HCT116 (cell line): ENCODE measurements at regions not wholly inside any gene's neighbourhood (a gene's known extent, or its start where the extent isn't known, plus 50 kb on each side); places are given as distances from the start of the nearest gene placed in this dataset.

Source experiments
- ATAC-seq: fragments of 200-7000 bp; cut with Tn5 transposase; 2 replicates; pipeline ENCODE4 v1.9.1; 2020; ENCODE audit warnings: mild to moderate bottlenecking, moderate library complexity
- BruUV-seq: library from RNA; stranded (reverse); fragments of 400-500 nt; replicated peaks from 2 replicates; lab custom pipeline; 2021; lab: Mats Ljungman, UMichigan
- CTCF ChIA-PET: fragments of 300-600 bp; sonication (Branson Sonifier 250); formaldehyde crosslinking; loops from one replicate; lab custom pipeline; 2021; ENCODE audit warnings: antibody characterized with exemption; lab: Charles Lee
- POLR2A ChIA-PET: fragments of 300-600, 350-600 bp; sonication (Branson Sonifier 250); formaldehyde crosslinking; loops from one replicate; lab custom pipeline; 2021; ENCODE audit warnings: antibody characterized with exemption; lab: Charles Lee
- RAD21 ChIA-PET, 2 experiments: fragments of 300-600 bp; sonication (Branson Sonifier 250); formaldehyde crosslinking; loops; one replicate each; lab custom pipeline; 2023; ENCODE audit warnings: low total read pairs in 2 of 2; ENCODE audit not compliant: uncharacterized antibody in 2 of 2, unreplicated experiment in 2 of 2, low non-redundant PET in 1 of 2; lab: Charles Lee
- DNase-seq: peaks from one replicate; pipeline ENCODE4 v3.0.0-alpha.2; 2010; ENCODE audit warnings: low read depth, low spot score
- H2AFZ ChIP-seq: fragments of 200-600 bp; shearing (Covaris generic), sonication (generic); 2 replicates; pipeline ENCODE4 v1.6.1; 2017; ENCODE audit warnings: low read depth, mixed run types, mixed read lengths, antibody characterized with exemption, low read length; ENCODE audit not compliant: poor library complexity, severe bottlenecking
- H3K27ac ChIP-seq: 2 replicates; pipeline ENCODE4 v1.5.1; 2012; ENCODE audit warnings: low read depth, low read length
- H3K27me3 ChIP-seq: fragments of 200-600 bp; sonication (generic); 2 replicates; pipeline ENCODE4 v1.6.1; 2016; ENCODE audit warnings: mixed run types, low read length, mixed read lengths; ENCODE audit not compliant: insufficient read depth
- H3K36me3 ChIP-seq, 2 experiments: fragments of 200-500 bp in 1 of 2; fragments of 200-600 bp in 1 of 2; sonication (Bioruptor generic) in 1 of 2; sonication (generic) in 1 of 2; 2 replicates each; pipeline versions ENCODE4 v1.5.1 to v1.6.1; 2014 to 2016; ENCODE audit warnings: low read length in 2 of 2, inconsistent platforms in 1 of 2, mixed read lengths in 1 of 2, mixed run types in 1 of 2; ENCODE audit not compliant: insufficient read depth in 2 of 2, control insufficient read depth in 1 of 2
- H3K4me1 ChIP-seq, 2 experiments: fragments of 200-600 bp in 1 of 2; sonication (generic) in 1 of 2; 2 replicates each; pipeline versions ENCODE4 v1.5.1 to v1.6.1; 2012 to 2017; ENCODE audit warnings: low read length in 2 of 2, inconsistent platforms in 1 of 2, mild to moderate bottlenecking in 1 of 2, mixed read lengths in 1 of 2, mixed run types in 1 of 2, moderate library complexity in 1 of 2; ENCODE audit not compliant: insufficient read depth in 2 of 2, control insufficient read depth in 1 of 2
- H3K4me2 ChIP-seq: fragments of 200-600 bp; sonication (generic); 2 replicates; pipeline ENCODE4 v1.6.1; 2017; ENCODE audit warnings: mixed run types, low read length, mixed read lengths
- H3K4me3 ChIP-seq, 2 experiments: fragments of 200-600 bp in 1 of 2; sonication (generic) in 1 of 2; replicated peaks in 1 of 2; 2 replicates each; pipeline ENCODE4 v1.5.1; 2011 to 2016; ENCODE audit warnings: low read length in 2 of 2, control low read depth in 1 of 2, low read depth in 1 of 2, mild to moderate bottlenecking in 1 of 2, mixed read lengths in 1 of 2, mixed run types in 1 of 2
- H3K79me2 ChIP-seq: fragments of 200-600 bp; sonication (generic); 2 replicates; pipeline ENCODE4 v1.6.1; 2017; ENCODE audit warnings: mild to moderate bottlenecking, mixed run types, low read length, moderate library complexity, mixed read lengths; ENCODE audit not compliant: insufficient read depth
- H3K9ac ChIP-seq: fragments of 200-600 bp; sonication (generic); 2 replicates; pipeline ENCODE4 v1.6.1; 2016; ENCODE audit warnings: low read length, mixed read lengths
- H3K9me2 ChIP-seq: fragments of 200-600 bp; sonication (generic), shearing (Covaris generic); 2 replicates; pipeline ENCODE4 v1.6.1; 2017; ENCODE audit warnings: mixed run types, mild to moderate bottlenecking, moderate library complexity; ENCODE audit not compliant: insufficient read depth
- H3K9me3 ChIP-seq, 2 experiments: fragments of 200-500 bp in 1 of 2; fragments of 200-600 bp in 1 of 2; sonication (Bioruptor generic) in 1 of 2; sonication (generic) in 1 of 2; 2 replicates each; pipeline ENCODE4 v1.6.1; 2014 to 2017; ENCODE audit warnings: low read length in 2 of 2, mixed read lengths in 2 of 2, inconsistent platforms in 1 of 2, low read depth in 1 of 2, mild to moderate bottlenecking in 1 of 2, mixed run types in 1 of 2, moderate library complexity in 1 of 2; ENCODE audit not compliant: control insufficient read depth in 1 of 2, insufficient read depth in 1 of 2
- H4K20me1 ChIP-seq: fragments of 200-600 bp; sonication (generic), shearing (Covaris generic); 2 replicates; pipeline ENCODE4 v1.6.1; 2017; ENCODE audit warnings: mixed run types, mild to moderate bottlenecking, moderate library complexity; ENCODE audit not compliant: insufficient read depth
- CBX3 ChIP-seq: IDR thresholded peaks from 2 replicates; pipeline ENCODE4 v1.6.1; 2012; ENCODE audit warnings: low read depth
- CEBPB ChIP-seq: IDR thresholded peaks from 2 replicates; pipeline ENCODE4 v1.6.1; 2012; ENCODE audit warnings: low read depth
- EGR1 ChIP-seq: IDR thresholded peaks from 2 replicates; pipeline ENCODE4 v1.6.1; 2012; ENCODE audit warnings: low read depth
- ELF1 ChIP-seq: IDR thresholded peaks from 2 replicates; pipeline ENCODE4 v1.6.1; 2012; ENCODE audit warnings: low read depth, borderline replicate concordance
- EZH2 ChIP-seq: fragments of 200-600 bp; sonication (generic); IDR thresholded peaks from 2 replicates; pipeline ENCODE4 v1.6.1; 2017; ENCODE audit warnings: antibody characterized with exemption, mixed run types
- EZH2phosphoT487 ChIP-seq: fragments of 200-600 bp; IDR thresholded peaks from 2 replicates; pipeline ENCODE4 v1.6.1; 2018; ENCODE audit warnings: antibody characterized with exemption, borderline replicate concordance
- FOSL1 ChIP-seq: IDR thresholded peaks from 2 replicates; pipeline ENCODE4 v1.6.1; 2012; ENCODE audit warnings: low read depth
- POLR2A ChIP-seq: IDR thresholded peaks from 2 replicates; pipeline ENCODE4 v1.7.0; 2011; ENCODE audit warnings: borderline replicate concordance; ENCODE audit not compliant: insufficient read depth, insufficient read length; ENCODE audit errors: extremely low read depth
- POLR2AphosphoS5 ChIP-seq: IDR thresholded peaks from 2 replicates; pipeline ENCODE4 v1.6.1; 2011; ENCODE audit warnings: mild to moderate bottlenecking, low read depth, low read length, moderate library complexity
- RAD21 ChIP-seq: IDR thresholded peaks from 2 replicates; pipeline ENCODE4 v1.6.1; 2012; ENCODE audit warnings: low read depth, mild to moderate bottlenecking
- SIN3A ChIP-seq: IDR thresholded peaks from 2 replicates; pipeline ENCODE4 v1.6.1; 2012; ENCODE audit warnings: low read depth
- SP1 ChIP-seq: IDR thresholded peaks from 2 replicates; pipeline ENCODE4 v1.6.1; 2012; ENCODE audit warnings: low read depth
- SRF ChIP-seq: IDR thresholded peaks from 2 replicates; pipeline ENCODE4 v1.6.1; 2012; ENCODE audit warnings: low read depth
- TCF7L2 ChIP-seq: IDR thresholded peaks from 2 replicates; pipeline ENCODE4 v1.7.0; 2011; ENCODE audit warnings: borderline replicate concordance, inconsistent platforms; ENCODE audit not compliant: insufficient read depth, insufficient read length; ENCODE audit errors: extremely low read depth
- YY1 ChIP-seq: IDR thresholded peaks from 2 replicates; pipeline ENCODE4 v1.6.1; 2011; ENCODE audit warnings: low read length, low read depth, moderate library complexity, mild to moderate bottlenecking; ENCODE audit not compliant: insufficient replicate concordance; ENCODE audit errors: extremely low read depth
- ZFX ChIP-seq: fragments of 450-650 bp; IDR thresholded peaks from 2 replicates; pipeline ENCODE4 v1.6.1; 2017
- ZNF274 ChIP-seq: fragments of 200-500 bp; sonication (Bioruptor generic); IDR thresholded peaks from 2 replicates; pipeline ENCODE4 v1.6.1; 2014; ENCODE audit warnings: mild to moderate bottlenecking, low read depth, low read length, inconsistent platforms
- intact Hi-C: fragments of 100-400 bp; cut with micrococcal nuclease; formaldehyde crosslinking; loops from 2 replicates; pipeline ENCODE4 v1.10.0; 2022
- TF ChIP-seq, protein P1 (sequence below): IDR thresholded peaks from 2 replicates; pipeline ENCODE4 v1.6.1; 2012; ENCODE audit warnings: low read depth
- TF ChIP-seq, protein P2 (sequence below): IDR thresholded peaks from 2 replicates; pipeline ENCODE4 v1.6.1; 2012
- TF ChIP-seq, protein P3 (sequence below): IDR thresholded peaks from 2 replicates; pipeline ENCODE4 v1.6.1; 2011; ENCODE audit warnings: mild to moderate bottlenecking, low read length, moderate library complexity; ENCODE audit not compliant: insufficient replicate concordance; ENCODE audit errors: extremely low read depth
- TF ChIP-seq, protein P4 (sequence below): IDR thresholded peaks from 2 replicates; pipeline ENCODE4 v1.6.1; 2012

DNA sequence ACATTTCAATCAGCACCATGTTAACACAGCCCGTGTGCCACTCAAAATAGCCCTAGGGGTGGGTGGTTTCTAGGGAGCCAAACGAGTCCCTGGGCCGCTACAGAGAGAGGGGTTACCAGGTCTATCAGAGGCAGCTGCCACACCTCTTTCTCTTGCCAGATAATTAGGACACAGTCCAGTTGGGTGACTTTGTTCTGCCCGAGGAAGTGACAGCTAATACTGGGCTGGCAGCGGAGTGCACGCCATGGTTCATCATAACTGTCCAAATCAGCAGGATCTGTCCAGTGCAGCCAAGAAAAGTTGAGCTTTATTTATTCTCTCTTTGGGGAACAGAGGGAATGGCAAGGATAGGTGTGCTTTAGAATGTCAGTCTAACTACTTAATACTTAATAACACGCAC, 583.8 kb downstream of the BRINP1 start (continued):
- TF ChIP-seq, protein P1, sequence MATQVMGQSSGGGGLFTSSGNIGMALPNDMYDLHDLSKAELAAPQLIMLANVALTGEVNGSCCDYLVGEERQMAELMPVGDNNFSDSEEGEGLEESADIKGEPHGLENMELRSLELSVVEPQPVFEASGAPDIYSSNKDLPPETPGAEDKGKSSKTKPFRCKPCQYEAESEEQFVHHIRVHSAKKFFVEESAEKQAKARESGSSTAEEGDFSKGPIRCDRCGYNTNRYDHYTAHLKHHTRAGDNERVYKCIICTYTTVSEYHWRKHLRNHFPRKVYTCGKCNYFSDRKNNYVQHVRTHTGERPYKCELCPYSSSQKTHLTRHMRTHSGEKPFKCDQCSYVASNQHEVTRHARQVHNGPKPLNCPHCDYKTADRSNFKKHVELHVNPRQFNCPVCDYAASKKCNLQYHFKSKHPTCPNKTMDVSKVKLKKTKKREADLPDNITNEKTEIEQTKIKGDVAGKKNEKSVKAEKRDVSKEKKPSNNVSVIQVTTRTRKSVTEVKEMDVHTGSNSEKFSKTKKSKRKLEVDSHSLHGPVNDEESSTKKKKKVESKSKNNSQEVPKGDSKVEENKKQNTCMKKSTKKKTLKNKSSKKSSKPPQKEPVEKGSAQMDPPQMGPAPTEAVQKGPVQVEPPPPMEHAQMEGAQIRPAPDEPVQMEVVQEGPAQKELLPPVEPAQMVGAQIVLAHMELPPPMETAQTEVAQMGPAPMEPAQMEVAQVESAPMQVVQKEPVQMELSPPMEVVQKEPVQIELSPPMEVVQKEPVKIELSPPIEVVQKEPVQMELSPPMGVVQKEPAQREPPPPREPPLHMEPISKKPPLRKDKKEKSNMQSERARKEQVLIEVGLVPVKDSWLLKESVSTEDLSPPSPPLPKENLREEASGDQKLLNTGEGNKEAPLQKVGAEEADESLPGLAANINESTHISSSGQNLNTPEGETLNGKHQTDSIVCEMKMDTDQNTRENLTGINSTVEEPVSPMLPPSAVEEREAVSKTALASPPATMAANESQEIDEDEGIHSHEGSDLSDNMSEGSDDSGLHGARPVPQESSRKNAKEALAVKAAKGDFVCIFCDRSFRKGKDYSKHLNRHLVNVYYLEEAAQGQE = no peak
- TF ChIP-seq TCF7L2 = no peak
- TF ChIP-seq EZH2 = no peak
- TF ChIP-seq EGR1 = no peak
- no peak for TF ChIP-seq EZH2phosphoT487
- TF ChIP-seq ZNF274 = no peak
- no peak for TF ChIP-seq ZFX
- no peak for TF ChIP-seq CBX3
- no peak for TF ChIP-seq POLR2AphosphoS5
- no peak for TF ChIP-seq SRF
- TF ChIP-seq CEBPB = no peak

DNA sequence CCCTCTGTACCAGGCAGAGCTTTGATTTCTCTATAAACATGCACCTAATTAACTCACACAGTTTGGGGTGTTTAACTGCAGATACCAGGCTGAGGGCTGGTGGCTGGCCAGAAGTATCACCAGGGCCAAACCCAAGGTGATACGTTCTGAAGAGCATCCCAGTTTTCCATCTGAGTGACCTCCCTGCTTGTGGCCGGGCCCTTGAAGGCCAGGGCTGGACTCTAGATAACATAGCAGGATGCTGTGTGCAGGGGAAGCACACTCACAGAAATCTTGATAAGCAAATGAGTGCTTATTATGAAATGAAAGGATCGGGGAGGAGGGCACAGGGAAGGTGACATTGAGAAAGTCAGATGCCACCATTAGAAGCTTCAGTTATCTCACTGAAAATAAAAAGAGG, 582.4 kb downstream of the BRINP1 start:
- ChIA-PET RAD21 (no interaction called here), POLR2A (no interaction called here), CTCF (no interaction called here)
- no TSS peak for BruUV-seq
- Histone ChIP-seq H3K9me3 (peaks cover 4 to 17% of the 10 kb centered on the region in 2 experiments; a peak in 2 of 4 replicates), H3K4me2 (no peak overlapping the region), H3K9ac (no peak overlapping the region), H3K9me2 (no peaks in the 10 kb centered on the region), H3K36me3 (no peaks in the 10 kb centered on the region), H3K79me2 (no peaks in the 10 kb centered on the region), H3K4me1 (no peaks in the 10 kb centered on the region), H3K4me3 (no peak overlapping the region), H2AFZ (no peak overlapping the region), H3K27me3 (no peaks in the 10 kb centered on the region), H4K20me1 (no peaks in the 10 kb centered on the region), H3K27ac (no peak overlapping the region)
- DNase-seq (no peak), ATAC-seq (no peak)
- no peak for TF ChIP-seq POLR2AphosphoS5
- TF ChIP-seq, protein P2, sequence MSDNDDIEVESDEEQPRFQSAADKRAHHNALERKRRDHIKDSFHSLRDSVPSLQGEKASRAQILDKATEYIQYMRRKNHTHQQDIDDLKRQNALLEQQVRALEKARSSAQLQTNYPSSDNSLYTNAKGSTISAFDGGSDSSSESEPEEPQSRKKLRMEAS = no peak
- no peak for TF ChIP-seq SIN3A
- TF ChIP-seq POLR2A = no peak
- TF ChIP-seq CBX3 = no peak
- no peak for TF ChIP-seq FOSL1
- TF ChIP-seq EZH2phosphoT487 = no peak
- no peak for TF ChIP-seq ZNF274
- no peak for TF ChIP-seq SP1
- TF ChIP-seq EZH2 = no peak
- TF ChIP-seq, protein P3, sequence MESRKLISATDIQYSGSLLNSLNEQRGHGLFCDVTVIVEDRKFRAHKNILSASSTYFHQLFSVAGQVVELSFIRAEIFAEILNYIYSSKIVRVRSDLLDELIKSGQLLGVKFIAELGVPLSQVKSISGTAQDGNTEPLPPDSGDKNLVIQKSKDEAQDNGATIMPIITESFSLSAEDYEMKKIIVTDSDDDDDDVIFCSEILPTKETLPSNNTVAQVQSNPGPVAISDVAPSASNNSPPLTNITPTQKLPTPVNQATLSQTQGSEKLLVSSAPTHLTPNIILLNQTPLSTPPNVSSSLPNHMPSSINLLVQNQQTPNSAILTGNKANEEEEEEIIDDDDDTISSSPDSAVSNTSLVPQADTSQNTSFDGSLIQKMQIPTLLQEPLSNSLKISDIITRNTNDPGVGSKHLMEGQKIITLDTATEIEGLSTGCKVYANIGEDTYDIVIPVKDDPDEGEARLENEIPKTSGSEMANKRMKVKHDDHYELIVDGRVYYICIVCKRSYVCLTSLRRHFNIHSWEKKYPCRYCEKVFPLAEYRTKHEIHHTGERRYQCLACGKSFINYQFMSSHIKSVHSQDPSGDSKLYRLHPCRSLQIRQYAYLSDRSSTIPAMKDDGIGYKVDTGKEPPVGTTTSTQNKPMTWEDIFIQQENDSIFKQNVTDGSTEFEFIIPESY = no peak
- TF ChIP-seq, protein P4, sequence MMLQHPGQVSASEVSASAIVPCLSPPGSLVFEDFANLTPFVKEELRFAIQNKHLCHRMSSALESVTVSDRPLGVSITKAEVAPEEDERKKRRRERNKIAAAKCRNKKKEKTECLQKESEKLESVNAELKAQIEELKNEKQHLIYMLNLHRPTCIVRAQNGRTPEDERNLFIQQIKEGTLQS = no peak
- no peak for TF ChIP-seq EGR1
- TF ChIP-seq ELF1 = no peak
- TF ChIP-seq RAD21 = no peak
- TF ChIP-seq YY1 = no peak
- intact Hi-C loops = no loop called here
